Activated CD8-positive, alpha-beta memory T cell treated with anti-CD3 and anti-CD28 coated beads, Interleukin-2, amount 50 U/mL, for 48 hours (primary cell): ENCODE measurements at regions not wholly inside any gene's neighbourhood (a gene's known extent, or its start where the extent isn't known, plus 50 kb on each side); places are given as distances from the start of the nearest gene placed in this dataset.
"Not testable (repeated sequence)": the region's sequence is repeated elsewhere in the genome, so short reads cannot be mapped to it uniquely, and the experiment has no call there.

ENCODE experiments used
- DNase-seq: peaks from one replicate; pipeline ENCODE4 v3.0.0-alpha.2; 2020

- no peak for DNase-seq
Measured at GRCh38 chr4:125760956-125761355, 446.2 kb downstream of the FAT4 start.

GRCh38 chr4:125762537-125762936, 447.8 kb downstream of the FAT4 start:
- DNase-seq, result no peak

GRCh38 chr4:125765941-125766340, 451.2 kb downstream of the FAT4 start:
- DNase-seq, result no peak

GRCh38 chr4:125770814-125771398, 456.2 kb downstream of the FAT4 start:
- DNase-seq, result no peak

- DNase-seq, result no peak
Measured at GRCh38 chr4:125772680-125773079, 457.9 kb downstream of the FAT4 start.

- DNase-seq, result no peak
Measured at GRCh38 chr4:125773502-125773901, 458.7 kb downstream of the FAT4 start.

GRCh38 chr4:125773931-125774330, 459.2 kb downstream of the FAT4 start:
- DNase-seq, result no peak

GRCh38 chr4:125776146-125776545, 461.4 kb downstream of the FAT4 start:
- no peak for DNase-seq

GRCh38 chr4:125780164-125780563, 465.4 kb downstream of the FAT4 start:
- no peak for DNase-seq

GRCh38 chr4:125780747-125781146, 466.0 kb downstream of the FAT4 start:
- DNase-seq, result no peak

- DNase-seq, result no peak
Measured at GRCh38 chr4:125781651-125782050, 466.9 kb downstream of the FAT4 start.

- no peak for DNase-seq
Measured at GRCh38 chr4:125784741-125785140, 470.0 kb downstream of the FAT4 start.

GRCh38 chr4:125787707-125788106, 473.0 kb downstream of the FAT4 start:
- no peak for DNase-seq

- no peak for DNase-seq
Measured at GRCh38 chr4:125789023-125789422, 474.3 kb downstream of the FAT4 start.

- DNase-seq, result no peak
Measured at GRCh38 chr4:125791896-125792295, 477.1 kb downstream of the FAT4 start.

GRCh38 chr4:125794989-125795388, 480.2 kb downstream of the FAT4 start:
- no peak for DNase-seq

- no peak for DNase-seq
Measured at GRCh38 chr4:125796138-125796537, 481.4 kb downstream of the FAT4 start.

GRCh38 chr4:125797621-125798020, 482.9 kb downstream of the FAT4 start:
- DNase-seq, result not testable (repeated sequence)

- no peak for DNase-seq
Measured at GRCh38 chr4:125801373-125801772, 486.6 kb downstream of the FAT4 start.

GRCh38 chr4:125801924-125802323, 487.2 kb downstream of the FAT4 start:
- no peak for DNase-seq

GRCh38 chr4:125808022-125808421, 493.3 kb downstream of the FAT4 start:
- DNase-seq, result no peak

GRCh38 chr4:125808570-125808969, 493.8 kb downstream of the FAT4 start:
- no peak for DNase-seq

GRCh38 chr4:125811892-125812291, 497.1 kb downstream of the FAT4 start:
- DNase-seq, result no peak

- no peak for DNase-seq
Measured at GRCh38 chr4:125826801-125827695, 512.3 kb downstream of the FAT4 start.

GRCh38 chr4:125827696-125828052, 512.9 kb downstream of the FAT4 start:
- no peak for DNase-seq
